ENCODE measurements at regions not wholly inside any gene's neighbourhood (a gene's known extent, or its start where the extent isn't known, plus 50 kb on each side); places are given as distances from the start of the nearest gene placed in this dataset.
"Not testable (repeated sequence)": the region's sequence is repeated elsewhere in the genome, so short reads cannot be mapped to it uniquely, and the experiment has no call there.

- DNase-seq (ENCODE audit: low read depth in 4 of 4, low spot score in 1 of 4): no peak
These were observed 399.4 kb downstream of the CD83 start for GRCh38 chr6:14516956-14517355.

DNA sequence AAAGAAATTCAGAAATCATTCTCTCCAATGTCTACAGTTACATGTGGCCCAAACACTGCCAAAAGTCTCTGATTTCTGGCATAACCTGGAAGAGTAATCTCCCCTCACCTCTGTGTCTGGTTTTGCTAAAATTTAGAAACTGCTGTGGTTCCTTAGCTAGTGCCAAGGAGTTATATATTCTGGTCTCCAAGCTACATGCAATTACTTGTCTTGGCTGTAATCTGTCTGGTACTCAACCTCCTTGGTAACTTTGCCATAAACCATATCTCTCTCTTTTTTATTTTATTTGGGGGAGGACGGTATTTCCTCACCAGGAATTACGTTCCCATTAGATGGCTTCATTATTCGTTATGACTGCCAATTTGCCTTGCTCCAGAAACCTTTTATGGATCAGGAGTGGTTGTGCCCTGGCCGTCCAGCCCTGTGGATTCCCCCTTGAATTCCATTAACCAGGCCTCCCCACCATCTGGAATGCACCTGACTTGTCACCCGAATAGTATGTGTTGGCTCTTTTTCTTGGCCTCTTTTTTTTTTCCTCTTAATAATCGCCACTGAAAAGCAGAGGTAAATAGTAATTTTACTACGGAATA lies 400.0 kb downstream of the CD83 start:
- DNase-seq (ENCODE audit: low read depth in 4 of 4, low spot score in 1 of 4): no peak

DNA sequence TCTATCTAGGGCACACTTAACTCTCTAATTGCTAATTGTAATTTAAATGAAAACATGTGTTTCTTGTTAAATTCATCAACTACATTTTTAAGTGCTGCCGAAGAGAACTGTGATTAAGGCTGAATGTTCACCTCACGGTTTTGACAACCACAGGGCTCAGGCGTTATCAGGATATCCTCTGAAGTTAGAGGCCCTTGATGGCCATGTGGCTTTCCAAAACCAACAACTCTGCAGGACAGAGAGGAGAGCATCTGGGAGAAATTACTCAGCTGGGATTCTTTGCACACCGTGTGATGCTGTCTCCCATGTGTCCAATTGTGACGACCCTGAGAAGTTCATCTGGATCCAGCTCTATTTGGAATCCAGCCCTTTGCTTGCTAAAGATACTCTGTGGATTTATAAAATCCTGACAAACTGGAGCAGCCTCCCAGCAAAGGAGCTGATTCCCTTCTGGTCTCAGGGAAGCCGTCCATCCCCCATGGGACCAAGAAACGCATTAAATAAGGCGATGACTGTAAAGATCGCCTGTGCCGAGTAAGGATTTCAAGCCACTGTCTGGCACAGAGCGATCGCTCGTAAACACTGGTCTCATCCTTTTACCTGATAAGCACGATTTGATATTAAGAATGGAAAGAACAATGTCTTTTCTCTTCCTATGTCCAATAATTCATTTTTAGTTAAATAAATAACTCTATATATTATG lies 401.1 kb downstream of the CD83 start:
- DNase-seq (ENCODE audit: low read depth in 4 of 4, low spot score in 1 of 4): no peak

- no peak for DNase-seq (ENCODE audit: low read depth in 4 of 4, low spot score in 1 of 4)
These were observed 402.5 kb downstream of the CD83 start for GRCh38 chr6:14520029-14520428.

- no peak for DNase-seq (ENCODE audit: low read depth in 4 of 4, low spot score in 1 of 4)
These were observed 403.0 kb downstream of the CD83 start for GRCh38 chr6:14520536-14520935.

DNA sequence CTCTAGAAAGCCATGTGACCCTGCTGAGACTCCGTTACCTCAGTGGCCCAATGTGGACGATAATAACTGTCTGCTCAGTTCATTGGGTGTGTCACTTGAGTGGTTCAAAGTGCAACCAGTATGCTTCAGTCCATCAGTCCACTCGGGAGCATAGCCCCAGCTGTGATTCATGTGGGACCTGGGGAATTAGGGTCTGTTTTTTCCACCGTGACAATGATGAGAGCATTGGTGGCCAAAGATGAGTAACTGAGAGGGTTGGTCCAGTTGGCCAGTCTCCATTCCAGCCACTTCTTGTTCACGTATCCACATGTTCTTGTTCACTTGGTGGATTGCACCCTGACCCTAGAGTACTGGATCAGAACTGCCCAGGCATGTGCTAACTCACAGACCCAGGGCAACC lies 403.6 kb downstream of the CD83 start:
- DNase-seq (ENCODE audit: low read depth in 4 of 4, low spot score in 1 of 4): no peak

- not testable (repeated sequence) for DNase-seq (ENCODE audit: low read depth in 4 of 4, low spot score in 1 of 4)
These were observed 404.3 kb downstream of the CD83 start for GRCh38 chr6:14521861-14522260.

GRCh38 chr6:14524319-14524718 lies 406.7 kb downstream of the CD83 start:
- DNase-seq (ENCODE audit: low read depth in 4 of 4, low spot score in 1 of 4): no peak

GRCh38 chr6:14530385-14530784 lies 412.8 kb downstream of the CD83 start:
- no peak for DNase-seq (ENCODE audit: low read depth in 4 of 4, low spot score in 1 of 4)

DNA sequence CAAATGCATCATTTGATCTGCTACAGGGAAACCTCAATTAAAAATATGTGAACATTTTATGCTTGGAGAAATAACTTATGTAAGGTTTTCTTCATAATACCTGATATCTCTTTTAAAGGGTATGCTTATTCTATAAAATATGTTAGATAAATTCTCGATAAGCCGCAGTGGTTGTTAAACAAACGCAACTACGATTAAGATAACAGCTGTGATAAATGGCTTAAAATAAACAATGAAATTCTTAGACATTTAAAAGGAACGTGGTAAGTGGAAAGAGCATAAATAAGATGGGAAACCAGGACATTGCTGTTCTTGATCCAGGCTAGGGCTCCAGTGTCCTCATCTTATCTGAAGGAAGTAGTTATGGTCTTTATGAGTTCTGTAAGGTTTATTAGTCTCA lies 415.9 kb downstream of the CD83 start:
- DNase-seq (ENCODE audit: low read depth in 4 of 4, low spot score in 1 of 4): no peak

GRCh38 chr6:14537030-14537429 lies 419.5 kb downstream of the CD83 start:
- DNase-seq (ENCODE audit: low read depth in 4 of 4, low spot score in 1 of 4): no peak

DNA sequence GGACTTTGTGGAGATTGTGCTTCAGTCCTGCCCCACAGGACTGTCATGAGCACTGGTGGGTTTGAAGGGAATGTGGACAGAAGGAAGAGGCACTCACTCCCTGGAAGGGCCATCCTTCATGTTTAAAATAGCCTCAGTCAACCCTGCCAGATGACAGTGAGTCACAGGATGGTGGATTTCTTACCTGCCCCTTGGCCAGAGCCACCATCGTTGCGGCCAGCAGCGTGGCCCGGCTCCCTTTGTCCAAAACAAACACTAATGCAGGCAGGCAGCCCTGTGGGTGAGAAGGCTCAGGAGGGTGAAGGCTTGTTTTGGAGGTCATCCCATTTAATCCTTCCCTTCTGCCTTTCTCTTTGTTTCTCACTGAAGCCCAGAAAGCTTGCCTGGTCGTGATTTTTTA lies 422.7 kb downstream of the CD83 start:
- no peak for DNase-seq (ENCODE audit: low read depth in 4 of 4, low spot score in 1 of 4)

DNA sequence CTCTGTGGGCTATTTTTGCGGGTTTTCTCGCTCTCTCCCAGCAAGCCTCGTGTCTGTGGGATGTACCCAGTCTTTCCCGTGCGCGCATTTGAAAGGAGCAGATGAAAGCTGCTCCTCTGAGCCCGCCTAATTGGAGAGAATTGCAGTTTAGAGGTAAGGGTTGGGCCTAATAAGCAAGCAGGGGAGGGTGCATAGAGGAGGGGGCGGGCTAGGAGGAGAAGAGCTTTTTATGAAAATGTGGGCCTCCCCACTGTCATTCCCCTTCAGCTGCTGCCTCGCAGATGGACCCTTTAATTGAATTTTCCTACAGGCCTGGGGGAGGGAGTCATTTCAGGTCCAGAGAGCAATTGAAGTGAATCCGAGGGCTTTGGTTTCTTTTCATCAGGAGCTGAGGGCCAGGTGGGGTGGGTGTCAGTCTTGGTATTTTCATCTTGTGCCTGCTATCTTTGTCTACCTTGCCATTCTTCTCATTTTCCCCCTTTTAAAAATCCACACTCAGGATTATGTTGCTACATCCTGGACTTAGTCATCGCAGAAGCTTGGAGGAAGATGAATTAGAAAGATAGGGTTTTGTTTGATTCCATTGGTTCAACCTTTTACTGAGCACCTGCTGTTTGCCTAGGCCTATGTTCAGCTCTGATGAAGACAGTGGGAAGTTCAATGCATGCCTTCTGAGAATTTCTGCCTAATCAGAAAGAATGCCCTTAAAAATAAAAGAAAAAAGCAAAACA lies 423.4 kb downstream of the CD83 start:
- DNase-seq (ENCODE audit: low read depth in 4 of 4, low spot score in 1 of 4): no peak

DNA sequence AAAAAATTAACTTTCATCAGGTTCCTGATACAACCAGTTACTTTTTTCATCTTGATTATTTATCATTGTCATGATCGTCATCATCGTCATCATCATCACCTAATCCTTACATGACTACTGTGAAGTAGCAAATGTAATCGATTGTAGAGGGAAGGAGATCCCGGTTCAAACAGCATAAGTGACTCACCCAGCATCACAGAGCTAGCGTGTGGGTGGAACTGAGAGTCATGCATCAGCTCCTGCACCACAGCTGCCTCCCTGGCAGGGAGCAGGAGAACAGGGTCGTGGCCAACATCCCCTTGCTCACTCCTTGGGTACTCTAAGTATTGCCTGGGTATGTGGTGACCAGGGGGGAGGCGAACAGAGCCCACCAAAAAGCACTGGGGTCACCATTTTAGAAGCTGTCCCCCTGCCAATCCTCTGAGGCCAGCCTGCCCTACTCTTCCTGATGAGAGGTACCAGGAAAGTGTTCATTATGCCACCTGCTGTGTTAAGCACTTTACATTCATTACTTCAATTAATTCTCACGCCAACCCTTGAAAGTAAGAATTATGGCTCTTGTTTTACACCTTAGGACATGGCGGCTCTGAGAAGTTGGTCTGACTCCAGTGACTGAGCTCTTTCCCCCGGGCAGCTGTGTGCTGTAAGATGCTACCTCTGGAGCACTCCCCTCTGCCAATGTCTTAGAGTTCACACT lies 425.2 kb downstream of the CD83 start:
- DNase-seq (ENCODE audit: low read depth in 4 of 4, low spot score in 1 of 4): peak; percentile 16 to 64 (median 48)

- no peak for DNase-seq (ENCODE audit: low read depth in 4 of 4, low spot score in 1 of 4)
These were observed 426.5 kb downstream of the CD83 start for GRCh38 chr6:14543971-14544585.

DNA sequence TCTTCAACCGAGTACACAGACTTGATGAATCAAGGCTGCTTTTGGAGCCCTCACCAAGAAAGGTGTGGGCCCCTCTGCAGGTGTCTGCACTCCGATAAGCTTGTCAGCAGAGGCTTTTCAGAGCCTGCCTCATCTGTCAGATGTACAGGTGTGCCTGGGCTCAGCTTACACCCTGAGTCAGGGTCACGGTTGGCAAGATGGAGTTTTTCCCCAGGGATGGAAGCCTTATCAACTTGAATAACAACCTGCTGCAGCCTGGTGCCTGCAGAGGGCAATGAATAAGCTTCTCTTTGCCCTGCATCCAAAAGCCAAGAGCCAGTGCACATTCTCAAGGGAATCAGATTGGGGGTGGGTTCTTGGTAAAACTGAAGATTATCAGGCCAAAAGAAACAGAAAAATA lies 427.1 kb downstream of the CD83 start:
- DNase-seq (ENCODE audit: low read depth in 4 of 4, low spot score in 1 of 4): no peak

DNA sequence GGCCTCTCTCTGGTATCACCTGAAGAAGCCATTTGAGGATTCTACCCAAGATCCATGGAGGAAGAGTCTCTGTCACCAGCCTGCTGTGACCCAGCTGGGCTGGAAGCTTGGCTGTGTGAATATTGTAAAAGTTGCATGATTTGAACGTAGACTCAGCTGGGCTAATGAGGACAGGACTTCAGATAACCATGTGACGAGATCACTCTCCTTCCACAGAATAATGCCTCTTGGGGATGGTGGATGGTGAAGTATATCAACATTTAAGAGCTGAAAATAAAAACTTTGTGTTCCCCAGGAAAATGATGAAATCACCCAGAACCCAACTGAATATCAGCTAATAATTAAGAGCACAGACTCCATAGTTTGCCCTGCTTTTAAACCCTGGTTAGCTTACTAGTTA lies 427.9 kb downstream of the CD83 start:
- no peak for DNase-seq (ENCODE audit: low read depth in 4 of 4, low spot score in 1 of 4)

DNA sequence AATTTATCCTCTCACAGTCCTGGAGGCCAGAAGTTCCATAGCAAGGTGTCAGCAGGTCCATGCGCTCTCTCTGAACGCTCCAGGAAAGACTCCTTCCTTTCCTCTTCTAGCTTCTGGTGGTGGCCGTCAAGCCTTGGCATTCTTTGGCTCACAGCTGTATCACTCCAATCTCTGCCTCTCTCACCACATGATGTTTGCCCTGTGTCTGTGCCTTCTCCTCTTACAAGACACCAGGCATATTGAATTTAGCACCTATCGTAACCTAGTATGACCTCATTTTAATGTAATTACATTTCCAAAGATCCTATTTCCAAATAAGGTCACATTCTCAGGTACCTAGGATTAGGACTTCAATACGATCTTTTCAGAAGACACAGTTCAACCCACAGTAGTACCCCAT lies 428.5 kb downstream of the CD83 start:
- no peak for DNase-seq (ENCODE audit: low read depth in 4 of 4, low spot score in 1 of 4)

DNA sequence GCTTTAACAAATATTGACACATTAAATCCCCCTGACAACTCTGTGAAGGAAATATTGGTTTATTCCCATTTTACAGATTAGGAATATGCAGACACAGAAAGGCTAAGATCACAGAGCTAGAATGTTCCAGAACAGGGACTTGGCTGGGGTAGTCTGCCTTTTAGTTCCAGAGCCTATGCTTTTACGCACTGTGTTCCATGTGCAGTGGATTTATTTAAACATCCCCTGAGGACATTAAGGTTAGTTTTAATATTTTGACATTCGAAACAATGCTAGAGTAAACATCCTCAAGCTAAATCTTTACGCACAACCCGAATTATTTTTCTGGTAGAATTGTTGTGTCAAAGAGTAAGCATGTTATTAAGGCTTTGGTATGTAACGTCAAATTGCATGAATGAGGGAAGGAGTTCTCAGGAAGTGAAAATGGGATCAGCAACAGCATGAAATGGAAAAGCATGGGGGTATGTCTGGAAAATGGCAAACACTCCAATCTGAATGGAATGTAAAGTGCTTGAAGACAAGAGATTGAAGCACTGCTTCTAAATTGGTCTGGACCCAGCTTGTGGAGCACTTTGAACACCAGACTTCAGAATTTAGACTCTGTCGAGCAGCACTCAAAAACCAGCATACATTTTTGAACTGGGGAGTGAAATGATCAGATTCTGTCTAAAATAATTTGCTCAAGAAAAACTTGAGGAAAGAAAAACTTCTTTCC lies 429.9 kb downstream of the CD83 start:
- no peak for DNase-seq (ENCODE audit: low read depth in 4 of 4, low spot score in 1 of 4)

GRCh38 chr6:14549304-14549770 lies 431.8 kb downstream of the CD83 start:
- no peak for DNase-seq (ENCODE audit: low read depth in 4 of 4, low spot score in 1 of 4)

DNA sequence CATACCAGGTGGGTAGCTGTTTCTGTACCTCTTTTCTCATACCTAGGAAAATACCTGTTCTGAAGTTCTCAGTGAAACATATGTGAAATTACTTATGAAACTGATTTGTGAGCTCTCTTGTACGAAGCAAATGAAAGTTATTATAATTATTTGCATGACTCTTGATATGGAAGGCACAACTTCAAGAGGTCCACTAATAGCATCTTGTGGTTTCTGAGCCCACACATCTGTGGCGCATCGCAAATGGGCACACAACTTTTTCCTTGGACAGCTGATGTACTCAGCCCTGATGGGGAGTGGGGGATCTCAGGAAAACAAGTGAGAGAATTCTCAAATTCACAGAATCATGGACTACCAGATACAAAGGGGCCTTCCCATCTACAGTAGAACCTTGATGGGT lies 432.3 kb downstream of the CD83 start:
- no peak for DNase-seq (ENCODE audit: low read depth in 4 of 4, low spot score in 1 of 4)
